SK-N-SH (cell line): ENCODE measurements at regions not wholly inside any gene's neighbourhood (a gene's known extent, or its start where the extent isn't known, plus 50 kb on each side); places are given as distances from the start of the nearest gene placed in this dataset.

ENCODE experiments used
- CTCF ChIP-seq: fragments of 200-600 bp; sonication (generic); IDR thresholded peaks from 2 replicates; pipeline ENCODE4 v1.6.1; 2017; ENCODE audit warnings: antibody characterized with exemption, mild to moderate bottlenecking, moderate library complexity
- EP300 ChIP-seq, 2 experiments: IDR thresholded peaks; 2 replicates each; pipeline versions ENCODE4 v1.4.0 to v1.6.1; 2012; ENCODE audit warnings: borderline replicate concordance in 1 of 2, low read depth in 1 of 2, low read length in 1 of 2
- IRF3 ChIP-seq: fragments of 150-350 bp; IDR thresholded peaks from 2 replicates; pipeline ENCODE4 v1.6.1; 2016; ENCODE audit warnings: mild to moderate bottlenecking, low read depth, low read length
- MXI1 ChIP-seq: IDR thresholded peaks from 2 replicates; pipeline ENCODE4 v1.6.1; 2012; ENCODE audit warnings: mild to moderate bottlenecking, low read depth, low read length, improper control_type of control experiment
- PBX3 ChIP-seq: IDR thresholded peaks from 2 replicates; pipeline ENCODE4; 2012
- POLR2AphosphoS5 ChIP-seq: IDR thresholded peaks from 2 replicates; pipeline ENCODE4 v1.6.1; 2012; ENCODE audit warnings: low read depth, low read length
- RXRA ChIP-seq: IDR thresholded peaks from 2 replicates; pipeline ENCODE4 v1.4.0; 2012; ENCODE audit warnings: low read depth, mild to moderate bottlenecking, borderline replicate concordance
- SIN3A ChIP-seq: IDR thresholded peaks from 2 replicates; pipeline ENCODE4 v1.6.1; 2012; ENCODE audit warnings: low read depth, mild to moderate bottlenecking, low read length, moderate library complexity, borderline replicate concordance
- SMC3 ChIP-seq: IDR thresholded peaks from 2 replicates; pipeline ENCODE4 v1.6.1; 2012; ENCODE audit warnings: low read depth, low read length, improper control_type of control experiment
- TAF1 ChIP-seq: IDR thresholded peaks from 2 replicates; pipeline ENCODE4 v1.6.1; 2012; ENCODE audit warnings: low read depth, mild to moderate bottlenecking, low read length, moderate library complexity, borderline replicate concordance
- TCF12 ChIP-seq: IDR thresholded peaks from 2 replicates; pipeline ENCODE4 v1.4.0; 2012
- YY1 ChIP-seq: IDR thresholded peaks from 2 replicates; pipeline ENCODE4 v1.4.0; 2012; ENCODE audit warnings: low read depth, mild to moderate bottlenecking

GRCh38 chr1:81157686-81158085 is 643.0 kb upstream of the ADGRL2 start:
- TF ChIP-seq POLR2AphosphoS5 = no peak
- no peak for TF ChIP-seq CTCF
- no peak for TF ChIP-seq RXRA
- TF ChIP-seq EP300 (IDR thresholded peaks at IDR 0.05; ENCODE audit: borderline replicate concordance in 1 of 2, low read depth in 1 of 2, low read length in 1 of 2) = no peak
- no peak for TF ChIP-seq SIN3A
- TF ChIP-seq YY1 = no peak
- no peak for TF ChIP-seq SMC3
- TF ChIP-seq IRF3 = no peak
- no peak for TF ChIP-seq TCF12
- TF ChIP-seq PBX3 = no peak
- no peak for TF ChIP-seq MXI1
- no peak for TF ChIP-seq TAF1
